HEK293T (cell line): ENCODE measurements at regions not wholly inside any gene's neighbourhood (a gene's known extent, or its start where the extent isn't known, plus 50 kb on each side); places are given as distances from the start of the nearest gene placed in this dataset.

Experiments
- BHLHE40 ChIP-seq: fragments of 450-650 bp; IDR thresholded peaks from 2 replicates; pipeline ENCODE4 v1.6.1; 2016; ENCODE audit warnings: mild to moderate bottlenecking, moderate library complexity, borderline replicate concordance
- FOXA1 ChIP-seq: fragments of 450-650 bp; IDR thresholded peaks from 2 replicates; pipeline ENCODE4 v1.6.1; 2016; ENCODE audit warnings: mild to moderate bottlenecking
- FOXK2 ChIP-seq: fragments of 450-650 bp; IDR thresholded peaks from 2 replicates; pipeline ENCODE4 v1.6.1; 2016; ENCODE audit warnings: mild to moderate bottlenecking
- FOXM1 ChIP-seq: fragments of 450-650 bp; IDR thresholded peaks from 2 replicates; pipeline ENCODE4 v1.6.1; 2017; ENCODE audit warnings: mild to moderate bottlenecking, borderline replicate concordance
- L3MBTL2 ChIP-seq: fragments of 450-650 bp; conservative IDR thresholded peaks from 2 replicates; pipeline ENCODE4 v1.6.1; 2016; ENCODE audit warnings: mild to moderate bottlenecking
- NFRKB ChIP-seq: fragments of 450-650 bp; IDR thresholded peaks from 2 replicates; pipeline ENCODE4 v1.6.1; 2016; ENCODE audit warnings: mild to moderate bottlenecking, moderate library complexity
- SP1 ChIP-seq: fragments of 450-650 bp; IDR thresholded peaks from 2 replicates; pipeline ENCODE4 v1.6.1; 2017
- SUZ12 ChIP-seq: fragments of 450-650 bp; IDR thresholded peaks from 2 replicates; pipeline ENCODE4 v1.6.1; 2016; ENCODE audit warnings: mild to moderate bottlenecking
- TARDBP ChIP-seq: fragments of 450-650 bp; IDR thresholded peaks from 2 replicates; pipeline ENCODE4 v1.6.1; 2016

GRCh38 chr18:4510160-4510559 lies 55.1 kb upstream of the DLGAP1 start:
- TF ChIP-seq FOXA1 (no peak), FOXK2 (no peak), SUZ12 (no peak), BHLHE40 (no peak), L3MBTL2 (no peak), TARDBP (no peak), FOXM1 (no peak), NFRKB (no peak), SP1 (no peak)
